OCI-LY7 (cell line): ENCODE measurements at regions not wholly inside any gene's neighbourhood (a gene's known extent, or its start where the extent isn't known, plus 50 kb on each side); places are given as distances from the start of the nearest gene placed in this dataset.

Experiments
- BruUV-seq: library from RNA; stranded (reverse); fragments of 400-500 nt; replicated peaks from 2 replicates; lab custom pipeline; 2021; lab: Mats Ljungman, UMichigan
- CTCF ChIA-PET: fragments of 300-600 bp; sonication (Branson Sonifier 250); formaldehyde crosslinking; loops from one replicate; lab custom pipeline; 2022; ENCODE audit warnings: antibody characterized with exemption; ENCODE audit not compliant: unreplicated experiment; lab: Charles Lee
- POLR2A ChIA-PET: fragments of 300-600 bp; sonication (Branson Sonifier 250); formaldehyde crosslinking; loops from one replicate; lab custom pipeline; 2022; ENCODE audit warnings: antibody characterized with exemption; lab: Charles Lee
- DNase-seq: peaks from one replicate; pipeline ENCODE4 v3.0.0-alpha.2; 2015; ENCODE audit warnings: low spot score
- H2AFZ ChIP-seq: fragments of 200-600 bp; sonication (generic), shearing (Covaris generic); 2 replicates; pipeline ENCODE4 v1.6.1; 2014; ENCODE audit warnings: mild to moderate bottlenecking, antibody characterized with exemption, low read length, moderate library complexity
- H3K27ac ChIP-seq: fragments of 200-600 bp; sonication (generic); 2 replicates; pipeline ENCODE4 v1.5.1; 2014; ENCODE audit warnings: mixed run types, low read depth, mild to moderate bottlenecking, moderate library complexity, low read length, inconsistent platforms; ENCODE audit not compliant: poor library complexity, severe bottlenecking
- H3K36me3 ChIP-seq: fragments of 200-600 bp; sonication (generic); 2 replicates; pipeline ENCODE4 v1.6.1; 2014; ENCODE audit warnings: mild to moderate bottlenecking, antibody characterized with exemption, low read length, moderate library complexity, mixed read lengths; ENCODE audit not compliant: insufficient read depth
- H3K4me1 ChIP-seq: fragments of 200-600 bp; sonication (generic); 2 replicates; pipeline ENCODE4 v1.5.1; 2014; ENCODE audit warnings: mild to moderate bottlenecking, low read length; ENCODE audit not compliant: insufficient read depth, poor library complexity, severe bottlenecking
- H3K4me2 ChIP-seq: fragments of 200-600 bp; sonication (generic); 2 replicates; pipeline ENCODE4 v1.6.1; 2014; ENCODE audit warnings: mild to moderate bottlenecking, low read length
- H3K4me3 ChIP-seq: fragments of 200-600 bp; sonication (generic); 2 replicates; pipeline ENCODE4 v1.5.1; 2014; ENCODE audit warnings: mild to moderate bottlenecking, low read depth, low read length; ENCODE audit not compliant: poor library complexity, severe bottlenecking
- H3K79me2 ChIP-seq: fragments of 200-600 bp; sonication (generic); 2 replicates; pipeline ENCODE4 v1.6.1; 2016; ENCODE audit warnings: low read depth, mild to moderate bottlenecking, low read length, moderate library complexity, mixed read lengths; ENCODE audit not compliant: insufficient read depth
- H3K9me2 ChIP-seq: fragments of 200-600 bp; sonication (generic); 2 replicates; pipeline ENCODE4 v1.6.1; 2016; ENCODE audit warnings: mild to moderate bottlenecking, low read length, mixed read lengths; ENCODE audit not compliant: insufficient read depth
- H3K9me3 ChIP-seq: fragments of 200-600 bp; sonication (generic); 2 replicates; pipeline ENCODE4 v1.6.1; 2014; ENCODE audit warnings: mild to moderate bottlenecking, mixed run types, low read length, mixed read lengths
- H4K20me1 ChIP-seq: fragments of 200-600 bp; sonication (generic); 2 replicates; pipeline ENCODE4 v1.6.1; 2014; ENCODE audit warnings: mild to moderate bottlenecking, antibody characterized with exemption, low read length, moderate library complexity, mixed read lengths; ENCODE audit not compliant: insufficient read depth
- EZH2phosphoT487 ChIP-seq: fragments of 200-600 bp; sonication (generic); IDR thresholded peaks from 2 replicates; pipeline ENCODE4 v1.6.1; 2018; ENCODE audit warnings: low read depth, borderline replicate concordance, mild to moderate bottlenecking, mixed run types, antibody characterized with exemption, low read length, moderate library complexity, mixed read lengths
- intact Hi-C: fragments of 100-400 bp; cut with micrococcal nuclease; formaldehyde crosslinking; loops from one replicate; pipeline ENCODE4 v1.10.0; 2022; ENCODE audit not compliant: unreplicated experiment
- TF ChIP-seq, protein P1 (sequence below): fragments of 200-600 bp; sonication (generic); conservative IDR thresholded peaks from 2 replicates; pipeline ENCODE4 v1.5.1; 2014; ENCODE audit warnings: mild to moderate bottlenecking, antibody characterized with exemption, low read length, moderate library complexity, mixed read lengths

DNA sequence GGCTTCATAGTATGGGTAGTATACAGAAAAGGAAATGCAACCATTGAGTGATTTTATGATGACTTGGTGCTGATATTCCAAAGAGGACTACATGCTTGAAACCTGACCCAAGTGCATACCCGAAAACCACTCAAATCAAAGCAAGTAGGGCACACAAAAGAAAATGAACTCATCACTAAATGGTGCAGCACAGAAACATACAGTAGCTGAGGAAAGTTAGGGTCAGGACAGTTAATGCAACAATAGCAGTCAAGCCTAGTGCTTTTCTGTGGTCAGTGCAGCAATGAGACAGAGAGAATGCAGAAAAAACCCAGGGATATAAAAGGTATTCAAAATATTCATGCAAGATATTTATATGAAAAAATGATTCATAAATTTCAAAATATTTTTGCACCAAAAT lies 711.1 kb downstream of the EPHA7 start:
- H3K36me3 ChIP-seq, result no peaks in the 10 kb centered on the region
- no peak overlapping the region for H3K4me2 ChIP-seq
- H3K9me3 ChIP-seq, result no peaks in the 10 kb centered on the region
- H3K27ac ChIP-seq, result no peak overlapping the region
- H4K20me1 ChIP-seq, result no peaks in the 10 kb centered on the region
- BruUV-seq, result no TSS peak
- H3K4me3 ChIP-seq, result no peak overlapping the region
- H3K9me2 ChIP-seq, result no peaks in the 10 kb centered on the region; the same call in 1 of the 2 replicates
- H3K4me1 ChIP-seq, result peaks cover 4% of the 10 kb centered on the region
- DNase-seq, result no peak
- ChIA-PET CTCF (no interaction called here), POLR2A (no interaction called here)
- intact Hi-C loops, result no loop called here
- H2AFZ ChIP-seq, result no peak overlapping the region
- H3K79me2 ChIP-seq, result no peaks in the 10 kb centered on the region
- TF ChIP-seq, protein P1, sequence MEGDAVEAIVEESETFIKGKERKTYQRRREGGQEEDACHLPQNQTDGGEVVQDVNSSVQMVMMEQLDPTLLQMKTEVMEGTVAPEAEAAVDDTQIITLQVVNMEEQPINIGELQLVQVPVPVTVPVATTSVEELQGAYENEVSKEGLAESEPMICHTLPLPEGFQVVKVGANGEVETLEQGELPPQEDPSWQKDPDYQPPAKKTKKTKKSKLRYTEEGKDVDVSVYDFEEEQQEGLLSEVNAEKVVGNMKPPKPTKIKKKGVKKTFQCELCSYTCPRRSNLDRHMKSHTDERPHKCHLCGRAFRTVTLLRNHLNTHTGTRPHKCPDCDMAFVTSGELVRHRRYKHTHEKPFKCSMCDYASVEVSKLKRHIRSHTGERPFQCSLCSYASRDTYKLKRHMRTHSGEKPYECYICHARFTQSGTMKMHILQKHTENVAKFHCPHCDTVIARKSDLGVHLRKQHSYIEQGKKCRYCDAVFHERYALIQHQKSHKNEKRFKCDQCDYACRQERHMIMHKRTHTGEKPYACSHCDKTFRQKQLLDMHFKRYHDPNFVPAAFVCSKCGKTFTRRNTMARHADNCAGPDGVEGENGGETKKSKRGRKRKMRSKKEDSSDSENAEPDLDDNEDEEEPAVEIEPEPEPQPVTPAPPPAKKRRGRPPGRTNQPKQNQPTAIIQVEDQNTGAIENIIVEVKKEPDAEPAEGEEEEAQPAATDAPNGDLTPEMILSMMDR, result no peak
- no peak for TF ChIP-seq EZH2phosphoT487

DNA sequence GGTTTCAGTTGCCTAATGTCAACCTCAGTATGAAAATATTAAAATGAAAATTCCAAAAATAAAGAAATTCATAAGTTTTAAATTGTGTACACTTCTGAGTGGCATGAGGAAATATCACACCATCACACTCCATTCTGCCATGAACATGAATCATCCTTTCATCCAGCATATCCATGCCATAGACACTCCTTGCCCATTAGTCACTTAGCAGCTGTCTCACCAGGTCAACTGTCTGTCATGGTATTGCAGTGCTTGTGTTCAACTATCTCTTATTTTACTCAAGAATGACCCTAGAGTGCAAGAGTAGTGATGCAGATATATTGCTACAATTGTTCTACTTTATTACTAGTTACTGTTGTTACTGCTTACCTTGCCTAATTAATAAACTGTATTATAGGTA lies 712.4 kb downstream of the EPHA7 start:
- no TSS peak for BruUV-seq
- no peaks in the 10 kb centered on the region; the same call in 1 of the 2 replicates for H3K9me2 ChIP-seq
- ChIA-PET POLR2A (no interaction called here), CTCF (no interaction called here)
- no peak overlapping the region for H3K4me2 ChIP-seq
- no peak overlapping the region for H3K4me3 ChIP-seq
- no peaks in the 10 kb centered on the region for H3K9me3 ChIP-seq
- H2AFZ ChIP-seq, result no peak overlapping the region
- DNase-seq, result no peak
- no peaks in the 10 kb centered on the region for H3K79me2 ChIP-seq
- no peak for TF ChIP-seq EZH2phosphoT487
- TF ChIP-seq, protein P1, result no peak
- H3K4me1 ChIP-seq, result peaks cover 4% of the 10 kb centered on the region
- intact Hi-C loops, result no loop called here
- H3K36me3 ChIP-seq, result no peaks in the 10 kb centered on the region
- no peak overlapping the region for H3K27ac ChIP-seq
- H4K20me1 ChIP-seq, result no peaks in the 10 kb centered on the region

DNA sequence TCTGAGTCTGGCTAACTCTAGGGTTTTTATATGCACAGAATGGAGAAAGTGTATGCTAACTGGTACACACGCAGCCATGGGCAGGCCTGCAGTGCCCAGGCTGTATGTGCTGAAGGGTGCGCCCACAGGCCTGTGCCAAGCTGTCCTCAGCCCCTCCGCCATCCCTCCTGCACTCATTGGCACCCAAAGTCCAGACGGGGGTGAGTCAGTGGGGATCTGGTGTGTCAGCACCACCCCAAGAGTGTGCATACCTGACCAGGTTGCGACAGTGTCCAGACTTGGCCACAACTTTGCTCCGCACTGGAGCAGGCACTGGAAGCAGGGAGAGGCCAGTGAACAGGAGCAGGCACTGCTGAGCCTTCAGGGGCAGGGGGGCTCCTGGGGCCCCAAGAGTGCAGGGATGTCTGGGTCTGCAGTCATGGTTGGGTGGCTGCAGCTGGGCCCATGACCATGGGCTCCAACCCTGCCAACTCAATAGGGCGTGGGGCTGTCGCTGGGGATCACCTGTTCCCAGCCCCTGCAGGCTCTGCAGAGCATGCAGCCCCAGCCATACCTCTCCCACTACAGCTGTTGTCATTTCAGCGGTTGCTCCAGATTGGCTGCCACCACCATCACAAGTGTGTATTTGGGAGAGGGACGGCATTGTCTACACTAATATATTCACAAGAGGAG lies 717.8 kb downstream of the EPHA7 start:
- ChIA-PET CTCF (no interaction called here), POLR2A (interaction anchor here (0.6 to 0.9 kb wide), 2 partner anchors 109 to 111 kb away, joined by 3 read pairs; no protein-coding TSS in a partner anchor)
- 0 out of 2 replicates have a peak overlapping the region, but pooled peaks have one; percentile 22 for H2AFZ ChIP-seq
- TF ChIP-seq, protein P1, result no peak
- no peak for TF ChIP-seq EZH2phosphoT487
- intact Hi-C loops, result no loop called here
- H3K79me2 ChIP-seq, result no peaks in the 10 kb centered on the region
- H4K20me1 ChIP-seq, result no peaks in the 10 kb centered on the region
- no peaks in the 10 kb centered on the region for H3K36me3 ChIP-seq
- H3K27ac ChIP-seq, result no peak overlapping the region
- no peaks in the 10 kb centered on the region for H3K4me1 ChIP-seq
- no peak overlapping the region for H3K4me2 ChIP-seq
- H3K9me2 ChIP-seq, result no peaks in the 10 kb centered on the region
- H3K4me3 ChIP-seq, result no peak overlapping the region
- BruUV-seq, result no TSS peak
- DNase-seq, result no peak
- H3K9me3 ChIP-seq, result no peaks in the 10 kb centered on the region
